ENCODE measurements at regions not wholly inside any gene's neighbourhood (a gene's known extent, or its start where the extent isn't known, plus 50 kb on each side); places are given as distances from the start of the nearest gene placed in this dataset.
"Not testable (repeated sequence)": the region's sequence is repeated elsewhere in the genome, so short reads cannot be mapped to it uniquely, and the experiment has no call there.

DNA sequence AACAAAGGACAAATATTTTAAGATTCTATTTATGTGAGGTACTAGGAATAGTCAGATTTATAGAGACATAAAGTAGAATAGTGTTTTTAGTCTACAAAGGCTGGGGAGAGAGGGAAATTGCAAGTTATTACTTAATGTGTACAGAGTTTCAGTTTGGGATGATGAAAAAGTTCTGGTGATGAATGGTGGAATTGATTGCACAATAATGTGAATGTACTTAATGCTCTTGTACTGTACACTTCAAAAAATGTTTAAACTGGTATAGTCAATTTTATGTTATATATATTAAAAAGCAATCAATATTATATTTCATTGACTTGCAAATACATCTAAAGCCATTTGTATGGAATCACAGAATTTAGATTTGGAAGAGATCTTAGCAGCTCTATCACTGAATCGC lies 213.4 kb downstream of the PPP1R3A start:
- no peak for DNase-seq

GRCh38 chr7:113698556-113699220 lies 220.1 kb downstream of the PPP1R3A start:
- DNase-seq: peak; percentile 31

DNA sequence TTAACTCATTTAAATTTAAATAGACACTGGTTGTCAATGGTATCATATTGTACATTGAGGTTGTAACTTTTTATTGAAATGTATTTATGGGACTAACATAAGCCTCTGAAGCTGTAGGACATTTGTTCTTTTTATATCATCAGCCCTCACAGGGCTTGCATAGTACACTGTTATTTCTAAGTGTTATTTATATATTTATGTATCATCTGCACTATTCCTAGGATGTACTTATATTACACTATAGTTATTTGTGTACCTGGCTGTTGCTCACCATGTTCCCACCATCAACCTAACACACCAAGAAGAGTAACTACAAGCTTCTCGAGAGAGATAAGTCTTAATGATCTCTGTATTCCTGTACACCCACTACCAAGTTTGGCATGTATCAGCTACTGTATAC lies 224.7 kb downstream of the PPP1R3A start:
- no peak for DNase-seq

DNA sequence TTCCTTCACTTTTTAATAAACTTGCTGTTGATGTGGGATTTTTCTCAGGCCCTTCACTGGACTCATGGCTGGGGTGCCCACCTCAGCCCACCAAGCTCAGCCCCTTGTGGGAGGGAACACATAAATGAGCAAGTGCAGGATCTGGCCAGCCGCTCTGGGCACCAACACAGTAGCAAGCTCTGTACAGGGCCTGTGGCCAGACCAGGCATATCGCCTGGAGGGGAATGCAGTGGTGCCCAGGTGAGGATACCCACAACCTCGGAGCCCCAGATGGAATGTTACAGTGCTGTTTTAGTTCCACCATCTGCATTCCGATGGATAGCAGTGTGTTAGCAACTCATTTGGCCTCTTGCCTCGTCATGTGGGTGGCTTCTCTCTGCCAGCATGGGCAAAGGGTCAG lies 234.6 kb downstream of the PPP1R3A start:
- DNase-seq: no peak

GRCh38 chr7:113677811-113678210 lies 241.0 kb downstream of the PPP1R3A start:
- no peak for DNase-seq

- no peak for DNase-seq
These were observed 253.9 kb downstream of the PPP1R3A start for GRCh38 chr7:113664867-113665266.

GRCh38 chr7:113659416-113659815 lies 259.4 kb downstream of the PPP1R3A start:
- DNase-seq: no peak

DNA sequence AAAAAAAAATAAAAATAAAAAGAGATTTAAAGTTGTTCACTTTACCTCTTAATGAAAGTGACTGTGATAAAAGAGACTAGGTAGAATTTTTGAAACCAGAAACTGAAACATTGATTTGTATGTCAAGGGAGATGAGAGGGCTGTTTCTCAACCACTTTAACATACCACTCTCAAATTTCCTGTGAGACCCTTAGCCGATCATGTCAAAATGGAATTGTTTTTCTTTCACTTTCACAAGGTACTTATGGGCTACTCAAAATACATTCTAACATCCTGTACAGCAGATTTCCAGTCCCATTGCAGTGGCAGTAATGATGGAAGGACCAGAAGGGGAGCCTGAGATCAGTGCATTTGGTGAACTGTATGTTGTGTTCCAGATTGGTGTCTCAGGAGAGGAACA lies 261.2 kb downstream of the PPP1R3A start:
- DNase-seq: no peak

GRCh38 chr7:113652501-113652900 lies 266.3 kb downstream of the PPP1R3A start:
- no peak for DNase-seq

DNA sequence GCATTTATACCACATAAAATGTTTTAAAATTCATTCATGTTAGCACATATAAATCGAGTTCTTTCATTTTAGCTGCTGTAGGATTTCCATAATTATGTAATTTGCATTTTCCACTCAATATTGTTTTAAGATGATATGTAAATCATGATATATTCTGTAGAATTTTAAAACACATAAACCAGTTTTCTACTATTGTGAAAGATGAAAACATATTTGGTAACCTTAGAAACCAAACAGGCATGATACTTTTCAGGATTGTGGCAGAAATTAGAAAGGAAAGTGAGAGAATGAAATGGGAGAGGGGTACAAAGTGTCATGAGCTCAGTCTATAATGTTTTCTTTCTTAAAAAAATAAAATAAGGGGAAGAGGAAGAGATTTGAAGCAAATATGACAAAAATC lies 269.3 kb downstream of the PPP1R3A start:
- DNase-seq: peak; percentile 49

DNA sequence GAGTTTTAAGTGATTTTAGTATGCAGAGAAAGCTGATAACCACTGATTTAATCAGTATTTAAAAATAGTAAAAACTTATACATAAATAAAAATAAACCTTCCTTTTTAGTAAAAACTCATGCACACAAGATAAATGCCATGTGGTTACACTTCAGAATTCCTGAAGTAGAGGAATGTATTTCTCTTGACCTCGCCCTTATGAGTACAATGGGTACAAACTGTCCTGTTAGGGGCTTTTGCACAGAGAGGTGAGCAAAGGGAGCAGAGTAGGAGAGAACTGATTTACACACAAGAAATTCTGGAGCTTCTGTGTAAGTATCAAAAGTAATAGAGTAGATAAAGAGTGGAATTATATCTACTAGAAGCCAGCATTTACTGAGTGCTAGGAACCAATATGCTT lies 279.6 kb downstream of the PPP1R3A start:
- DNase-seq: no peak

- DNase-seq: no peak
These were observed 281.9 kb downstream of the PPP1R3A start for GRCh38 chr7:113636727-113637421.

DNA sequence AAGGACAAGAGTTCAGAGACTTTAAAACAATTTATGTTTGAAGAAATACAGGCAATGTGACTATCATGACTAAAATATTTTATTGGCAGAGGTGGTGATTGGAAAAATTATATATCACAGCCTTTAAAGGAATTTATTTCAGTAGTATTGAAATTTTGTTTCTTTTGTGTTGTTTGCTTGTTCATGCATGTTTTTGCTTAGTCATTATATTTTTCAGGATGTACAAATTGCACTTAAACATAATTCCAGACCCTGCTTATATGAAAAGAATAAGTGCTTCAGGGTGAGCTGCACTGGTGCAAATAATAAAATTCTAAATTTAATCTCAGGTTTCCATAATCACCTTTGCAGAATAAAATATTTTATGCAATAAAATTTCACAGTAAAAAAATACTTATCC lies 283.3 kb downstream of the PPP1R3A start:
- no peak for DNase-seq

DNA sequence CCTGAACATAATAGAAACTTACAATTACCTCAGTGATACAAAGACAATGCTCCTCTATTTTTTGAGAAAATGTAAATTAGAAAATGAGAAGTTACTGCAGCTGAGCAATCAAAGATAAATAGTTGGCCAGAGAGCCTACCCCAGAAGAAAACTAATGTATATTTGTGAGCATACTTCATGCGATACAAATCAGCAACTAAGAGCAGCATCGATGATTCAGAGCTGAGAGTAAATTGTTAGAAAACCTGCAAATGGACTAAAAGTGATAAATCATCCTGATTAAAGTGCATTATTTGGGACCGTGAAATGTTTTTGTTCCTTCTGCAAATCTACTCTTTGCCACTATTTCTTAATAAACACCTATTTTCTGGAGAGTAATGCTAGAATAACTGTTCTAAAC lies 285.7 kb downstream of the PPP1R3A start:
- DNase-seq: no peak

GRCh38 chr7:113628948-113629847 lies 289.6 kb downstream of the PPP1R3A start:
- no peak for DNase-seq

GRCh38 chr7:113625494-113626102 lies 293.2 kb downstream of the PPP1R3A start:
- no peak for DNase-seq

GRCh38 chr7:113622796-113623195 lies 296.0 kb downstream of the PPP1R3A start:
- no peak for DNase-seq

- no peak for DNase-seq
These were observed 308.2 kb downstream of the PPP1R3A start for GRCh38 chr7:113610572-113610971.

- DNase-seq: no peak
These were observed 310.0 kb downstream of the PPP1R3A start for GRCh38 chr7:113608782-113609181.

- no peak for DNase-seq
These were observed 312.5 kb downstream of the PPP1R3A start for GRCh38 chr7:113606325-113606724.

- DNase-seq: not testable (repeated sequence)
These were observed 318.4 kb downstream of the PPP1R3A start for GRCh38 chr7:113600428-113600827.

DNA sequence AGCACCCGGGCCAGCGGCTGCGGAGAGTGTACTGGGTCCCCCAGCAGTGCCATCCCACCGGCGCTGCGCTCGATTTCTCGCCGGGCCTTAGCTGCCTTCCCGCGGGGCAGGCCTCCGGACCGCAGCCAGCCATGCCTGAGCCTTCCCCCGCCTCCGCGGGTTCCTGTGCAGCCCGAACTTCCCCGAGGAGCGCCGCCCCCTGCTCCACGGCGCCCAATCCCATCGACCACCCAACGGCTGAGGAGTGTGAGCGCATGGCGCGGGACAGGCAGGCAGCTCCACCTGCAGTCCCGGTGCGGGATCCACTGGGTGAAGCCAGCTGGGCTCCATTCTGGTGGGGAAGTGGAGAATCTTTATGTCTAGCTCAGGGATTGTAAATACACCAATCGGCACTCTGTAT lies 325.4 kb downstream of the PPP1R3A start:
- DNase-seq: not testable (repeated sequence)

- not testable (repeated sequence) for DNase-seq
These were observed 325.9 kb downstream of the PPP1R3A start for GRCh38 chr7:113592924-113593323.
